HG03457 (cell line): ENCODE measurements at regions not wholly inside any gene's neighbourhood (a gene's known extent, or its start where the extent isn't known, plus 50 kb on each side); places are given as distances from the start of the nearest gene placed in this dataset.
"Not testable (repeated sequence)": the region's sequence is repeated elsewhere in the genome, so short reads cannot be mapped to it uniquely, and the experiment has no call there.

Source experiments
- ATAC-seq: cut with Tn5 transposase; IDR thresholded peaks from one replicate; pipeline ENCODE4 v1.9.1; 2021; ENCODE audit warnings: moderate number of reproducible peaks; ENCODE audit not compliant: unreplicated experiment

DNA sequence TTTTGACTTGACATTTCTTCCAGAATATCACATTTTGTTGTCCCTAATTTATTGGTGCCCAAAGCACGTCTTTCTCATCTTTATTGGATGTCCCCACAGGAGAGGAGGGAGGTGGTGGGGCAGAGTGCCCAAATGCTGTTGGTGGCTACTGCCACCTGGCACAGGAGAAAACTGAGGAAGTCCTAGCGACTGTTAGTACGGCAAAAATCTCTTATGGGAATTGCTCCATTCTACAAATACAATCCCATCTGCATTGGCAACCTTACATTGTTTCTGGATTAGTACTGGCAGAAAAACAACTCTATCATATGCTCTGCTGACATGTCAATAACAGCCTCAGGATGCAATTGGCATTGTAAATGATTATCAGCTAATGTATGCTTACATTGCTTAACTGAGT is 235.4 kb upstream of the IRAK1BP1 start:
- ATAC-seq = no peak

DNA sequence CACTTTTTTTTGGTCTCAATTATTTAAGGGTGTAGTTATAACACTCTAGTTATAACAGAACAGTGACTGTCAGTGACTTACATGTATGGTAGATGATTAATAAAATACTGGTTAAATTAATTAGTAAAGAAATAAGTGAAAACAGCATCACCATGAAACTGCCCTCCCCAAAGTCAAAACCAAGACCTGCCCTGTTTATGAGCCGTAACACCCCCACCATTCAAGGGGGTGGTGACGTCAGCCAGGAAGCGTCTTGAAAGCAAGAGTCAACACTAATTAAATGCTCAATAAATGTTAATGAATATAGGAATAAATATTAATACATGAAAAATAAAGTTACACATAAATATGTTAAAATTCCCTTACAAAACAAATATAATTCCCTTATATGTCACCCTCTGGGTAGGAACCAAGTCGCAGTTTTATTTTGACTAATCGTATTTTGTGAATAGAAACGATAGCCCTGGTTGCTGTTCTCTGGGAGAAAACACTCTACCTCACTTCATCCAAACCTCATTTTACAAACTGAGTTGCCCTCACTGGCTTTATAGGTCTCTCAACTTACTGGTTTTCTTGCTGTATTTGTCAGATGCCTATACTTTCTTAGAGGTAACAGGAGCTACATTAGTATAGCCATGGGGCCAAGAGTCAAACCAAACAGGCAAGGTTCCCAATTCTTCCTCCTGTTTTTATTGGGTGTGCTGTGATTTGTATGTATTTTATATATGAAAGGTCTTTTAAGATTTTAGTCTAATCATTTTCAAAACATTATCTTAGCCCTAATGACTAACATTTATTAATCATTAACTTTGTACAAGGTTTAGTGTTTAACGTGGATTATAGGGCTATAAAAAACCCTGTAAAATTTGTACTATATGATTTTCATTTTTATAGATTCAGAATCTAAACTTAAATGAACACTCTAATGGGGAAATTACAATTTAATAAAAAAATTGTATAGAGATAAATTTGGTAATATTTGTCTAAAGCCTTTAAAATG is 227.9 kb upstream of the IRAK1BP1 start:
- ATAC-seq = no peak

DNA sequence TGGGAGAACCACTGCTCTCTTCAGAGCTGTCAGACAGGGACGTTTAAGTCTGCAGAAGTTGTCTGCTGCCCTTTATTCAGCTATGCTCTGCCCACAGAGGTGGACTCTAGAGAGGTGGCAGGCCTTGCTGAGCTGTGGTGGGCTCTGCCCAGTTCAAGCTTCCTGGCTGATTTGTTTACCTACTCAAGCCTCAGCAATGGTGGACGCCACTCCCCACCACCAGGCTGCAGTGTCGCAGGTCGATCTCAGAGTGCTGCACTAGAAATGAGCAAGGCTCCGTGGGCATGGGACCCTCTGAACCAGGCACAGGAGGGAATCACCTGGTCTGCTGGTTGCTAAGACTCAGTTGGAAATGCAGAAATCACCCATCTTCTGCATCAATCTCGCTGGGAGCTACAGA is 223.4 kb upstream of the IRAK1BP1 start:
- not testable (repeated sequence) for ATAC-seq

DNA sequence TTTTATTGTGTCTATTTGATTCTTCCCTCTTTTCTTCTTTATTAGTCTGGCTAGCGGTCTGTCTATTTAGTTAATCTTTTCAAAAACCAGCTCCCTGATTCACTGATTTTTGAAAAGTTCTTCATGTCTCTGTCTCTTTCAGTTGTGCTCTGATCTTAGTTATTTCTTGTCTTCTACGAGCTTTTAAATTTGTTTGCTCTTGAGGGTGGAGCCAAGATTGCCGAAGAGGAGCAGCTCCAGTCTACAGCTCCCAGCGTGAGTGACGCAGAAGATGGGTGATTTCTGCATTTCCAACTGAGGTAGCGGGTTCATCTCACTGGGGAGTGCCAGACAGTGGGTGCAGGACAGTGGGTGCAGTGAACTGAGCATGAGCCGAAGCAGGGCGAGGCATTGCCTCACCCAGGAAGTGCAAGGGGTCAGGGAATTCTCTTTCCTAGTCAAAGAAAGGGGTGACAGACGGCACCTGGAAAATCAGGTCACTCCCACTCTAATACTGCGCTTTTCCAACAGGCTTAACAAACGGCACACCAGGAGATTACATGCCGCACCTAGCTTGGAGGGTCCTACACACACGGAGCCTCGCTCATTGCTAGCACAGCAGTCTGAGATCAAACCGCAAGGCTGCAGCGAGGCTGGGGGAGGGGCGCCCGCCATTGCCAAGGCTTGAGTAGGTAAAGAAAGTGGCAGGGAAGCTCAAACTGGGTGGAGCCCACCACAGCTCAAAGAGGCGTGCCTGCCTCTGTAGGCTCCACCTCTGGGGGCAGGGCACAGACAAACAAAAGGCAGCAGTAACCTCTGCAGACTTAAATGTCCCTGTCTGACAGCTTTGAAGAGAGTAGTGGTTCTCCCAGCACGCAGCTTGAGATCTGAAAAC is 220.6 kb upstream of the IRAK1BP1 start:
- ATAC-seq = not testable (repeated sequence)

DNA sequence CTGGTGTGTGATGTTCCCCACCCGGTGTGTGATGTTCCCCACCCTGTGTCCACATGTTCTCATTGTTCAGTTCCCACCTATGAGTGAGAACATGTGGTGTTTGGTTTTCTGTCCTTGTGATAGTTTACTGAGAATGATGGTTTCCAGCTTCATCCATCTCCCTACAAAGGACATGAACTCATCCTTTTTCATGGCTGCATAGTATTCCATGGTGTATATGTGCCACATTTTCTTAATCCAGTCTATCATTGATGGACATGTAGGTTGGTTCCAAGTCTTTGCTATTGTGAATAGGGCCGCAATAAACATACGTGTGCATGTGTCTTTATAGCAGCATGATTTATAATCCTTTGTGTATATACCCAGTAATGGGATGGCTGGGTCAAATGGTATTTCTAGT is 201.5 kb upstream of the IRAK1BP1 start:
- not testable (repeated sequence) for ATAC-seq

DNA sequence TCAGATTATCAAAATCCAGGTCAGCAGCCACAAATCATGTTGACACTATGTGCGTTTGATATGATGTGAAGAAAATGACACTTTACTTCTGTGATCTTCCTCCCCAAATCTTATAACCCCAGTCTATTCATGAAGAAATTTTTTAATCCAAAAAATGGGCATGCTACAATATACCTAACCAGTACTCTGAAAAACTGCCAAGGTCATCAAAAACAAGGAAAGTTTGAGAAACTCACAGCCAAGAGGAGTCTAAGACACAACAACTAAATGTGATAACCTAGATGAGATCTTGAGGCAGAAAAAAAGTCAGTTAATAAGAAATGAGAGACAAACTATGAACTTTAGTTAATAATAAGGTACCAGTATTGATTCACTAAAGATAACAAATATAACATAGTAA is 200.6 kb upstream of the IRAK1BP1 start:
- ATAC-seq = no peak

DNA sequence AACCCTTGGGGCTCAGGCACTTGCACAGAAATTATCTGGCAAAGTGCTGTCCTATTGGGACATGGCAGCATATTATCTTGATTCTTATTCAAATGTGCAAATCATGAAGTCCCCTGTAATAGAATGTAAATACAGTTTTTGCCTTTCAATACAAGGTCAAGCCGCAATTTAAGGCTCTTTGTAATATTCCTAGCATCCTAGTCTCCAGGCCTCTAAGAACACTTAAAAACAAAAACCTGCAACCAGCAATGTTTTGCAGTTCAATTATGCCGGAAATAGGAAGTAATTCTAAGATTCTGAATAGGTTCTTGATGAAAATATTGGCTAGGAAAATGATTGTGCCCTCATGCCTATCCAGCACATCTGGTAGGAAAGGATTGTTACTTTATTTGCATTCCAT is 197.2 kb upstream of the IRAK1BP1 start:
- no peak for ATAC-seq

DNA sequence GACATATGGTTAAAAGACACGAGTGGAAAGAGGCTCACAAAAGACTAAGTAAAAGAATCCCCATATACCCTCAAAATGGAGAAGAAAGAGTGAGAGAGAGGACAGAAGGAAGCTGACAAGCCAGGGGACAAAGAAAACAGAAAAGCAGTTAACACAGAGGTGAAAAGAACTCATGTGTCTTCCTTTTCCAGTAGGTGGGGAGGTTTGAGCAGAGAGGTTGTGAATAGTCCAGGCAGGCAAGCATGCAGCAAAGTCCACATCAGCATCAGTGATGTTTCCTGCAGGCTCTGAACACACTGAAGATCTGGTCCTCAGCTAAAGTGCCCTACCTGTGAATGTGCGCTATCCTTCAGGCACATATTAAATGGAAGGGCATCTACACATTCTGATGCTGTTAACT is 196.5 kb upstream of the IRAK1BP1 start:
- no peak for ATAC-seq

DNA sequence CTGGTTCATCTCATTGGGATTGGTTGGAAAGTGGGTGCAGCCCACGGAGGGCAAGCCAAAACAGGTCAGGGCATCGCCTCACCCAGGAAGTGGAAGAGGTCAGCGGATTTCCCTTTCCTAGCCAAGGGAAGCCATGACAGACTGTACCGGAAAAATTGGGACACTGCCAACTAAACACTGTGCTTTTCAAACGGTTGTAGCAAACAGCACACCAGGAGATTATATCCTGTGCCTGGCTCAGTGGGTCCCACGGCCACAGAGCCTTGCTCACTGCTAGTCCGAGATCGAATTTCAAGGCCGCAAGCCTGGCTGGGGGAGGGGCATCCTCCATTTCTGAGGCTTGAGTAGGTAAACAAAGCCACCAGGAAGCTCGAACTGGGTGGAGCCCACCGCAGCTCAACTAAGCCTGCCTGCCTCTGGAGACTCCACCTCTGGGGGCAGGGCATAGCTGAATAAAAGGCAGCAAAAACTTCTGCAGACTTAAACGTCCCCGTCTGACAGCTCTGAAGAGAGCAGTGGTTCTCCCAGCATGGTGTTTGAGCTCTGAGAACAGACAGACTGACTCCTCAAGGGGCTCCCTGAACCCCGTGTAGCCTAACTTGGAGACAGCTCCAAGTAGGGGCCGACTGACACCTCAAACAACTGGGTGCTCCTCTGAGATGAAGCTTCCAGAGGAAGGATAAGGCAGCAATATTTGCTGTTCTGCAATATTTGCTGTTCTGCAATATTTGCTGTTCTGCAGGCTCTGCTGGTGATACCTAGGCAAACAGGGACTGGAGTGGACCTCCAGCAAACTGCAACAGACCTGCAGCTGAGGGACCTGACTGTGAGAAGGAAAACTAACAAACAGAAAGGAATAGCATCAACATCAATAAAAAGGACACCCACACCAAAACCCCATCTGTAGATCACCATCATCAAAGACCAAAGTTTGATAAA is 191.0 kb upstream of the IRAK1BP1 start:
- ATAC-seq = not testable (repeated sequence)

DNA sequence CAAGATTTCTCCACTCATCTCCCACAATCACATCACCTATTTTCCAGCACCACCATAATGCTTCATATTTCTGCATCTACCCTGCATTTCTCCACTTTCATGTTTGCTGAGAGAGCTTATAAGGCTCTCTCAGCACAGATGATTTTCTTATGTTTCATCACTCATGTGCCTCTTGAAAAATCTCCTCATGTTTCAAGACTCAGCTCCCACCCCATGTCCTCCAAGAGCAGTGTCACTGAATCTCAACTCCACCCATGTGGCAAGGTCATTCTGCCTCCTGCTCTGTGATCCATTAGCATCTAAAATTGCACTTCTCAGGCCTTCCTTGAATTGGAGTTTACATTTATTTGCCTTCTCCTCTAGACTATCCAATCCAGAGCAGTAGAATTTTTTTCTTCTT is 178.7 kb upstream of the IRAK1BP1 start:
- ATAC-seq = no peak

DNA sequence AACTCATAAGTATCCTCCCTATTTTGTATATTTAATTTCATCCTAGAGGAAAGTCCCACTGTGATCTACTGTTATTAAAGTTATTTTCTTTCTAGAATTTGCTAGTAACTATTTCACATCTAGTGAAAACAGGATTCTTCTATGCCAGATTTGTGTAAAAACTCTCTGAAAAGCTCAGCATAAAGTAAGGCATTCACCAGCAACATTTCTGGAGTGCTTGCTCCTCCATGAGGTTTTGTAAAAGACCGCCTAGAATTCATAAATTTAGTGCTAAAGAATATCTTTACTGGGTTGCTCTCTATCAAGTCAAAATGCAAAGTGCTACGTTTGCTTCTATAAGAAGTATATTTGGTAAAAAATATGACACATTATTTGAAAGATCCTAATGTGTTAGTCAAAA is 173.5 kb upstream of the IRAK1BP1 start:
- no peak for ATAC-seq

DNA sequence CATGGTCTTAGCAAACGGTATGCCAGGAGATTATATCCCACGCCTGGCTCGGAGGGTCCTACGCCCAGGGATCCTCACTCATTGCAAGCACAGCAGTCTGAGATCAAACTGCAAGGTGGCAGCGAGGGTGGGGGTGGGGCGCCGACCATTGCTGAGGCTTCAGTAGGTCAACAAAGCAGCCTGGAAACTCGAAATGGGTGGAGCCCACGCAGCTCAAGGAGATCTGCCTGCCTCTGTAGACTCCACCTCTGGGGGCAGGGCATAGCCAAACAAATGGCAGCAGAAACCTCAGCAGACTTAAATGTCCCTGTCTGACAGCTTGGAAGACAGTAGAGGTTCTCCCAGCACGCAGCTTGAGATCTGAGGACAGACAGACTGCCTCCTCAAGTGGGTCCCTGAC is 172.7 kb upstream of the IRAK1BP1 start:
- not testable (repeated sequence) for ATAC-seq

DNA sequence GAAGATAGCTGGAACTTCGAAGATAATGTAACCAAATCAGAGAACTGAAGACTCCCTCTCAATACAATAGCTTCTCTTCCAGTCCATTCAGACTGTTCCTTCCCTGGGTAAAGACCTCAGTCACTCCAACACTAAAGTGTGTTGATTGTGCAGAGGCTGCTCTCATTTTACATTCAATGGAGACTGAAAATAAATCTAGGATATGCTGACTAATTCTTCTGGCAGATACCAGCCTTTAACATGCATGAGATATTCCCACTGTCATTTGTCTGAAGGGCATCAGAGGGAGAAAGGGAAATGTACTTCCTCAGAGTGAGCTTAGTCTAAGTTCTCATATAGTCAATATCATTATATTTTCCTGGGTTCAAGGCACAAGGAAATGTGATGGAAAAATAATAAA is 166.4 kb upstream of the IRAK1BP1 start:
- no peak for ATAC-seq

DNA sequence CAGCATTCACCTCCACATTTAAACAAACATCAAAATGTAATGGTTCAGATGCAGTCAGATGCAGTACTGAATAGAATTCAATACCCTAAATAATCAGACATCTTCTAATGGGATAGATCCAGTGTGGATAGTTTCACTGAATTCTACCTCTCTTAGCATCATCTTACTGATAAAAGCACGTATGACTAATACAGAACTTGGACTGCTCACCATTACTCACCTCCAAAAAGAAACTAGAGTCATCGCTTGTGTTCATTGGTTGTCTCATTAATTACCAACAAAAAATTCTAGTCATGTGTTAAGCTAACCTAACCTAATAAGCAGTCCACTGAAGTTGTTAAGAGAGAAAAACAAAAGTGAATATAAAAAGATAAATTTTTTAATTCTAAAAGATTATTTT is 165.9 kb upstream of the IRAK1BP1 start:
- ATAC-seq = no peak

DNA sequence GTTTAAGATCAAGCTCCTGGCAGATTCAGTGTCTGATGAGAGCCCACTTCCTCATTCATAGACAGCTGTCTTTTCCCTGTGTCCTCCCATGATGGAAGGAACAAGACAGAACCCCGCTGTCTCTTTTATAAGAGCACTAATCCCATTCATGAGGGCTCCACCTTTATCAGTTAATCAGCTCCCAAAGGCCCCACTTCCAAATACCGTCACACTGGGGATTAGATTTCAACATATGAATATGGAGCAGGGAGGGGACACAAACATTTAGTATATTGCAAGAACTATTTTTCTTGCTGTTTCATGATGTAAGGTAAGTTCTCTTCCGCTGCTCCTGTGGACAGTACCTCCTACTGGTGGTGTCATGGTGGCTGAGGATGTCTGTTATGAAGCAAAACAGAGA is 158.3 kb upstream of the IRAK1BP1 start:
- no peak for ATAC-seq

DNA sequence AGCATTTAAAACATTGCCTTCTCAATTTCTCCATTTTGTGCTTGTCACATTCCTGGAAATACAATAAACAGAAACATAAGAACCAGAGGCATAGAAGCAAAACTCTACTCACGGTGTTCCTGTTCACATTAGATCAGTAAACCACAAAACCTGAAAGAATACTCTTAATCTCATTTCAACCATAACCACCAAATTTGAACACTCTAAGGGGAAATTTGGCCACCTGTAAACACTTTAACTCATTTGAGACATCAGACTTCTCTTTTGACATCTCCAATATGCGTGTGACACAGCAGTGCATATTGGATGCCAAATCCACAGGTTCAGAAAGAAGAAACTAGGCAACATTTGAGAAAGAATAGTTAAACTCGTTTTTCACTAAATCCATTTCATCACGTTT is 153.8 kb upstream of the IRAK1BP1 start:
- ATAC-seq = no peak

DNA sequence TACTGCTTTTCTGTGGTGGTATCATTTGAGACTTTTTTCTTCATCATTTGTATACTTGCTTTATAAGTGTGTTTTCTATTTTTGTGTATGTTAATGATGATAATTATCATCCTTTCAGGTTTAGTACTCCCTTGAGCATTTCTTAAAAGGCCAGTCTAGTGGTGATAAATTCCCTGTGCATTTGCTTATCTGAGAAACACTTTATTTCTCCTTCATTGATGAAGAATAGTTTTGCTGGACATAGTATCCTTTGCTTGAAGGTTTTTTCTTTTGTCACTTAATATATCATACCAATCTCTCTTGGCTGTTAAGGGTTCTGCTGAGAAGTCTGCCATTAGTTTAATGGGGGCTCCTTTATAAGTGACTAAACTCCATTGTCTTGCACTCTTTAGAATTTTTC is 123.2 kb upstream of the IRAK1BP1 start:
- no peak for ATAC-seq

DNA sequence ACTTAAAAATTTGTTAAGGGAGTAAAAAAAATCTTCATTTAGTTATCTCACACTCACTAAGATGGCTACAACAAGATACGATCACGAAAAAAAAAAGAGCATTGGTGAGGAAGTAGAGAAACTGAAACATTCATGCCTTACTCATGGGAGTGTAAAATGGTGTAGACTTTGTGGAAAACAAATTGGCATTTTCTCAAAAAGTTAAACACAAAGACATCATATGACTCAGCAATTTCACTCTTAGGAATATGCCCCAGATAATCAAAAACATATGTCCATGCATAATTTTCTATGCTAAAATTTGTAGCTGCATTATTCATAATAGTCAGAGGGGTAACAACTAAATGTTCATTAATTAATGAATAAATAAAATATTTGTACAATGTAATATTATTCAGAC is 120.9 kb upstream of the IRAK1BP1 start:
- ATAC-seq = no peak

DNA sequence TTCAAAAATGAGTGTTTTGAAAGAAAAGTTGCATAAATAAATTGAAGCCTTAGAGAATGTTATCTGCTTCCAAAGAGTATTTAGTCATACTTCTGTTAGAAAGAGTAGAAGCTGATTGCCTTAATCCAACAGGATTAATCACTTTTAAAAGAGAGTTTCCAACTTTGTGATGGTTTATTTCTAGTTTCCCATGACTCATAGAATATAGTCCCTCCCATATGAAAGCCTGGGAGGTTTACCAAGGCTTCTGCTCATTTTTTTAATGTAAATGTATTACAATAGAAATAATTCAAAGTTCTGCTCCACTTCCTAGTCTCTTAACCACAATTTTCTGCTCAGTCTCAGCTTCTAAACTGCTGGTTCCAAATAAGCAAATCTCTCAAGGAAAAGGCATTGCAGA is 118.0 kb upstream of the IRAK1BP1 start:
- ATAC-seq = no peak

DNA sequence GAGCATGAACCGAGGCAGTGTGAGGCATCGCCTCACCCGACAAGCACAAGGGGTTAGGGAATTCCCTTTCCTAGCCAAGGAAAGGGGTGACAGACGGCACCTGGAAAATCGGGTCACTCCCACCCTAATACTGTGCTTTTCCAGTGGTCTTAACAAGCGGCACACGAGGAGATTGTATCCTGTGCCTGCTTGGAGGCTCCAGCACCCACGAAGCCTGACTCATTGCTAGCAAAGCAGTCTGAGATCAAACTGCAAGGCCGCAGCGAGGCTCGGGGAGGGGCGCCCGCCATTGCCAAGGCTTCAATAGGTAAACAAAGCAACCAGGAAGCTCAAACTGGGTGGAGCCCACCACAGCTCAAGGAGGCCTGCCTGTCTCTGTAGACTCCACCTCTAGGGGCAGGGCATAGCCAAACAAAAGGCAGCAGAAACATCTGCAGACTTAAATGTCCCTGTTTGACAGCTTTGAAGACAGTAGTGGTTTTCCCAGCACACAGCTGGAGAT is 109.0 kb upstream of the IRAK1BP1 start:
- not testable (repeated sequence) for ATAC-seq
